ENCODE measurements at regions not wholly inside any gene's neighbourhood (a gene's known extent, or its start where the extent isn't known, plus 50 kb on each side); places are given as distances from the start of the nearest gene placed in this dataset.

DNA sequence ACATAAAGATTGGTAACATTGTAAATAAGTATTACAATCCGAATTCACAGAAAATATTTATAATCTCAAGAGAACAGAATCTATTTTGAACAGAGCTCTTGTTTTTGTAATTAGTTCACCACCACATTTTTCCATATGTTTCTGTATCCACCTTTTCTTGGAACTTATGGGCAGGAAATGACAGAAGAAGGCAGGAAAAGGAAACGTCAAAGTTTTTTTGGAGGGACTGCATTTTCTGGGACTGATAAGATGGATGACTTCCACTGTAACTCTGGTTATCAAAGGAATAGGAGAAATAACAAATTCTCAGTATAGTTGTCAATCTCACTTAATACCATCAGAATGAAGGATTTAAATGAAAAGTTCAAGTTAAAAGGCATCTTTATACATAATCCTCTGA, 75.1 kb upstream of the SMNDC1 start:
- TF ChIP-seq, protein P1, sequence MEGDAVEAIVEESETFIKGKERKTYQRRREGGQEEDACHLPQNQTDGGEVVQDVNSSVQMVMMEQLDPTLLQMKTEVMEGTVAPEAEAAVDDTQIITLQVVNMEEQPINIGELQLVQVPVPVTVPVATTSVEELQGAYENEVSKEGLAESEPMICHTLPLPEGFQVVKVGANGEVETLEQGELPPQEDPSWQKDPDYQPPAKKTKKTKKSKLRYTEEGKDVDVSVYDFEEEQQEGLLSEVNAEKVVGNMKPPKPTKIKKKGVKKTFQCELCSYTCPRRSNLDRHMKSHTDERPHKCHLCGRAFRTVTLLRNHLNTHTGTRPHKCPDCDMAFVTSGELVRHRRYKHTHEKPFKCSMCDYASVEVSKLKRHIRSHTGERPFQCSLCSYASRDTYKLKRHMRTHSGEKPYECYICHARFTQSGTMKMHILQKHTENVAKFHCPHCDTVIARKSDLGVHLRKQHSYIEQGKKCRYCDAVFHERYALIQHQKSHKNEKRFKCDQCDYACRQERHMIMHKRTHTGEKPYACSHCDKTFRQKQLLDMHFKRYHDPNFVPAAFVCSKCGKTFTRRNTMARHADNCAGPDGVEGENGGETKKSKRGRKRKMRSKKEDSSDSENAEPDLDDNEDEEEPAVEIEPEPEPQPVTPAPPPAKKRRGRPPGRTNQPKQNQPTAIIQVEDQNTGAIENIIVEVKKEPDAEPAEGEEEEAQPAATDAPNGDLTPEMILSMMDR (IDR thresholded peaks at IDR 0.05) = no peak
- no peak for TF ChIP-seq POLR2A (IDR thresholded peaks at IDR 0.05)
